HCT116 (cell line): ENCODE measurements at regions not wholly inside any gene's neighbourhood (a gene's known extent, or its start where the extent isn't known, plus 50 kb on each side); places are given as distances from the start of the nearest gene placed in this dataset.

ENCODE experiments used
- ATAC-seq: fragments of 200-7000 bp; cut with Tn5 transposase; 2 replicates; pipeline ENCODE4 v1.9.1; 2020; ENCODE audit warnings: mild to moderate bottlenecking, moderate library complexity
- BruUV-seq: library from RNA; stranded (reverse); fragments of 400-500 nt; replicated peaks from 2 replicates; lab custom pipeline; 2021; lab: Mats Ljungman, UMichigan
- CTCF ChIA-PET: fragments of 300-600 bp; sonication (Branson Sonifier 250); formaldehyde crosslinking; loops from one replicate; lab custom pipeline; 2021; ENCODE audit warnings: antibody characterized with exemption; lab: Charles Lee
- POLR2A ChIA-PET: fragments of 300-600, 350-600 bp; sonication (Branson Sonifier 250); formaldehyde crosslinking; loops from one replicate; lab custom pipeline; 2021; ENCODE audit warnings: antibody characterized with exemption; lab: Charles Lee
- RAD21 ChIA-PET, 2 experiments: fragments of 300-600 bp; sonication (Branson Sonifier 250); formaldehyde crosslinking; loops; one replicate each; lab custom pipeline; 2023; ENCODE audit warnings: low total read pairs in 2 of 2; ENCODE audit not compliant: uncharacterized antibody in 2 of 2, unreplicated experiment in 2 of 2, low non-redundant PET in 1 of 2; lab: Charles Lee
- DNase-seq: peaks from one replicate; pipeline ENCODE4 v3.0.0-alpha.2; 2010; ENCODE audit warnings: low read depth, low spot score
- H2AFZ ChIP-seq: fragments of 200-600 bp; shearing (Covaris generic), sonication (generic); 2 replicates; pipeline ENCODE4 v1.6.1; 2017; ENCODE audit warnings: low read depth, mixed run types, mixed read lengths, antibody characterized with exemption, low read length; ENCODE audit not compliant: poor library complexity, severe bottlenecking
- H3K27ac ChIP-seq: 2 replicates; pipeline ENCODE4 v1.5.1; 2012; ENCODE audit warnings: low read depth, low read length
- H3K27me3 ChIP-seq: fragments of 200-600 bp; sonication (generic); 2 replicates; pipeline ENCODE4 v1.6.1; 2016; ENCODE audit warnings: mixed run types, low read length, mixed read lengths; ENCODE audit not compliant: insufficient read depth
- H3K36me3 ChIP-seq, 2 experiments: fragments of 200-500 bp in 1 of 2; fragments of 200-600 bp in 1 of 2; sonication (Bioruptor generic) in 1 of 2; sonication (generic) in 1 of 2; 2 replicates each; pipeline versions ENCODE4 v1.5.1 to v1.6.1; 2014 to 2016; ENCODE audit warnings: low read length in 2 of 2, inconsistent platforms in 1 of 2, mixed read lengths in 1 of 2, mixed run types in 1 of 2; ENCODE audit not compliant: insufficient read depth in 2 of 2, control insufficient read depth in 1 of 2
- H3K4me1 ChIP-seq, 2 experiments: fragments of 200-600 bp in 1 of 2; sonication (generic) in 1 of 2; 2 replicates each; pipeline versions ENCODE4 v1.5.1 to v1.6.1; 2012 to 2017; ENCODE audit warnings: low read length in 2 of 2, inconsistent platforms in 1 of 2, mild to moderate bottlenecking in 1 of 2, mixed read lengths in 1 of 2, mixed run types in 1 of 2, moderate library complexity in 1 of 2; ENCODE audit not compliant: insufficient read depth in 2 of 2, control insufficient read depth in 1 of 2
- H3K4me2 ChIP-seq: fragments of 200-600 bp; sonication (generic); 2 replicates; pipeline ENCODE4 v1.6.1; 2017; ENCODE audit warnings: mixed run types, low read length, mixed read lengths
- H3K4me3 ChIP-seq, 2 experiments: fragments of 200-600 bp in 1 of 2; sonication (generic) in 1 of 2; replicated peaks in 1 of 2; 2 replicates each; pipeline ENCODE4 v1.5.1; 2011 to 2016; ENCODE audit warnings: low read length in 2 of 2, control low read depth in 1 of 2, low read depth in 1 of 2, mild to moderate bottlenecking in 1 of 2, mixed read lengths in 1 of 2, mixed run types in 1 of 2
- H3K79me2 ChIP-seq: fragments of 200-600 bp; sonication (generic); 2 replicates; pipeline ENCODE4 v1.6.1; 2017; ENCODE audit warnings: mild to moderate bottlenecking, mixed run types, low read length, moderate library complexity, mixed read lengths; ENCODE audit not compliant: insufficient read depth
- H3K9ac ChIP-seq: fragments of 200-600 bp; sonication (generic); 2 replicates; pipeline ENCODE4 v1.6.1; 2016; ENCODE audit warnings: low read length, mixed read lengths
- H3K9me2 ChIP-seq: fragments of 200-600 bp; sonication (generic), shearing (Covaris generic); 2 replicates; pipeline ENCODE4 v1.6.1; 2017; ENCODE audit warnings: mixed run types, mild to moderate bottlenecking, moderate library complexity; ENCODE audit not compliant: insufficient read depth
- H3K9me3 ChIP-seq, 2 experiments: fragments of 200-500 bp in 1 of 2; fragments of 200-600 bp in 1 of 2; sonication (Bioruptor generic) in 1 of 2; sonication (generic) in 1 of 2; 2 replicates each; pipeline ENCODE4 v1.6.1; 2014 to 2017; ENCODE audit warnings: low read length in 2 of 2, mixed read lengths in 2 of 2, inconsistent platforms in 1 of 2, low read depth in 1 of 2, mild to moderate bottlenecking in 1 of 2, mixed run types in 1 of 2, moderate library complexity in 1 of 2; ENCODE audit not compliant: control insufficient read depth in 1 of 2, insufficient read depth in 1 of 2
- H4K20me1 ChIP-seq: fragments of 200-600 bp; sonication (generic), shearing (Covaris generic); 2 replicates; pipeline ENCODE4 v1.6.1; 2017; ENCODE audit warnings: mixed run types, mild to moderate bottlenecking, moderate library complexity; ENCODE audit not compliant: insufficient read depth
- CEBPB ChIP-seq: IDR thresholded peaks from 2 replicates; pipeline ENCODE4 v1.6.1; 2012; ENCODE audit warnings: low read depth
- JUND ChIP-seq: IDR thresholded peaks from 2 replicates; pipeline ENCODE4 v1.6.1; 2012
- TCF7L2 ChIP-seq: IDR thresholded peaks from 2 replicates; pipeline ENCODE4 v1.7.0; 2011; ENCODE audit warnings: borderline replicate concordance, inconsistent platforms; ENCODE audit not compliant: insufficient read depth, insufficient read length; ENCODE audit errors: extremely low read depth
- YY1 ChIP-seq: IDR thresholded peaks from 2 replicates; pipeline ENCODE4 v1.6.1; 2011; ENCODE audit warnings: low read length, low read depth, moderate library complexity, mild to moderate bottlenecking; ENCODE audit not compliant: insufficient replicate concordance; ENCODE audit errors: extremely low read depth
- intact Hi-C: fragments of 100-400 bp; cut with micrococcal nuclease; formaldehyde crosslinking; loops from 2 replicates; pipeline ENCODE4 v1.10.0; 2022

GRCh38 chr12:127012109-127012508 lies 1254.9 kb upstream of the TMEM132C start:
- DNase-seq, result no peak
- H2AFZ ChIP-seq, result no peak overlapping the region
- H3K79me2 ChIP-seq, result no peaks in the 10 kb centered on the region
- no peak overlapping the region for H3K9ac ChIP-seq
- RAD21 ChIA-PET, result no interaction called here
- no peaks in the 10 kb centered on the region for H3K9me2 ChIP-seq
- no peak overlapping the region for H3K4me3 ChIP-seq
- H4K20me1 ChIP-seq, result no peaks in the 10 kb centered on the region
- no TSS peak for BruUV-seq
- H3K27ac ChIP-seq, result no peak overlapping the region
- POLR2A ChIA-PET, result no interaction called here
- no peaks in the 10 kb centered on the region for H3K4me1 ChIP-seq
- intact Hi-C loops, result no loop called here
- no peak overlapping the region for H3K4me2 ChIP-seq
- H3K9me3 ChIP-seq, result no peaks in the 10 kb centered on the region
- no peaks in the 10 kb centered on the region for H3K36me3 ChIP-seq
- TF ChIP-seq JUND, result no peak
- no peak for TF ChIP-seq TCF7L2
- TF ChIP-seq, all 23 proteins: peak for 0
- no peaks in the 10 kb centered on the region for H3K27me3 ChIP-seq
- ATAC-seq, result no peak
- CTCF ChIA-PET, result no interaction called here

- no peaks in the 10 kb centered on the region for H3K9me2 ChIP-seq
- H3K4me1 ChIP-seq, result no peaks in the 10 kb centered on the region
- H3K27ac ChIP-seq, result no peak overlapping the region
- ChIA-PET RAD21 (no interaction called here), CTCF (no interaction called here), POLR2A (no interaction called here)
- intact Hi-C loops, result no loop called here
- H3K79me2 ChIP-seq, result no peaks in the 10 kb centered on the region
- H3K9ac ChIP-seq, result no peak overlapping the region
- no peak overlapping the region for H2AFZ ChIP-seq
- H3K9me3 ChIP-seq, result no peaks in the 10 kb centered on the region
- ATAC-seq, result no peak
- no peak for TF ChIP-seq CEBPB
- no peak for TF ChIP-seq TCF7L2
- TF ChIP-seq YY1, result no peak
- H4K20me1 ChIP-seq, result no peaks in the 10 kb centered on the region
- no peaks in the 10 kb centered on the region for H3K27me3 ChIP-seq
- no TSS peak for BruUV-seq
- H3K4me2 ChIP-seq, result no peak overlapping the region
- no peaks in the 10 kb centered on the region for H3K36me3 ChIP-seq
- H3K4me3 ChIP-seq, result no peak overlapping the region
- no peak for DNase-seq
Observed at GRCh38 chr12:127013197-127013596, 1253.8 kb upstream of the TMEM132C start.
